ENCODE measurements at regions not wholly inside any gene's neighbourhood (a gene's known extent, or its start where the extent isn't known, plus 50 kb on each side); places are given as distances from the start of the nearest gene placed in this dataset.

GRCh38 chr4:158322109-158322508 is 111.8 kb downstream of the TMEM144 start:
- in situ Hi-C loops (cut with MboI) (no loop called here), intact Hi-C loops (cut with micrococcal nuclease; ENCODE audit: unreplicated experiment) (no loop called here)
- POLR2A ChIA-PET, result no interaction called here
- SMC1A ChIA-PET (ENCODE audit: uncharacterized antibody, unreplicated experiment), result interaction anchor here (1.0 kb wide), 1 partner anchor 359 kb away, joined by 4 read pairs; no protein-coding TSS in a partner anchor
- Histone ChIP-seq H4K20me1 (ENCODE audit: control insufficient read depth, insufficient read depth) (no peaks in the 10 kb centered on the region), H2AFZ (ENCODE audit: control insufficient read depth, low read depth, low read length) (no peak overlapping the region), H3K4me3 (no peak overlapping the region), H3K36me3 (ENCODE audit: control insufficient read depth in 2 of 2, insufficient read depth in 2 of 2, low read length in 1 of 2) (no peaks in the 10 kb centered on the region), H3K9ac (ENCODE audit: control insufficient read depth, insufficient read depth, low read length) (no peak overlapping the region), H3K4me2 (ENCODE audit: control insufficient read depth, insufficient read depth) (no peak overlapping the region), H3K9me3 (replicated peaks; ENCODE audit: control insufficient read depth, insufficient read depth, low read length) (no peaks in the 10 kb centered on the region), H3K79me2 (ENCODE audit: control insufficient read depth, insufficient read depth, low read length) (no peaks in the 10 kb centered on the region), H3K27me3 (replicated peaks in 1 of 2; ENCODE audit: control insufficient read depth in 2 of 2, insufficient read depth in 2 of 2, low read length in 1 of 2) (no peaks in the 10 kb centered on the region), H3K27ac (ENCODE audit: control insufficient read depth, insufficient read depth) (no peak overlapping the region), H3K4me1 (ENCODE audit: control insufficient read depth, insufficient read depth, low read length) (no peaks in the 10 kb centered on the region)
- ATAC-seq, result no peak
- no peak for FAIRE-seq
- BruUV-seq (replicated peaks), result no TSS peak
- TF ChIP-seq POLR2AphosphoS5 (IDR thresholded peaks at IDR 0.05; ENCODE audit: low read length), result no peak
- TF ChIP-seq SIN3A (IDR thresholded peaks at IDR 0.05; ENCODE audit: low read depth, low read length), result no peak
- TF ChIP-seq MTA3 (IDR thresholded peaks at IDR 0.05; ENCODE audit: borderline replicate concordance, low read length), result no peak
- TF ChIP-seq MYB (IDR thresholded peaks at IDR 0.05; ENCODE audit: borderline replicate concordance, low read depth, low read length), result no peak
- TF ChIP-seq TCF7 (IDR thresholded peaks at IDR 0.05; ENCODE audit: borderline replicate concordance), result no peak
- TF ChIP-seq PBX3 (IDR thresholded peaks at IDR 0.05; ENCODE audit: insufficient replicate concordance, low read depth, low read length), result no peak
- no peak for TF ChIP-seq CHD4 (IDR thresholded peaks at IDR 0.05)
- no peak for TF ChIP-seq RFX5 (IDR thresholded peaks at IDR 0.05; ENCODE audit: low read depth, low read length)
- no peak for TF ChIP-seq MAX (IDR thresholded peaks at IDR 0.05; ENCODE audit: low read depth, low read length)
- TF ChIP-seq PAX8 (IDR thresholded peaks at IDR 0.05), result no peak
- no peak for TF ChIP-seq RAD21 (IDR thresholded peaks at IDR 0.05; ENCODE audit: insufficient read depth, low read depth, low read length)
- no peak for TF ChIP-seq LARP7 (IDR thresholded peaks at IDR 0.05)
- no peak for TF ChIP-seq TBL1XR1 (IDR thresholded peaks at IDR 0.05; ENCODE audit: low read depth, low read length)
- TF ChIP-seq ZNF207 (IDR thresholded peaks at IDR 0.05; ENCODE audit: borderline replicate concordance), result no peak
- TF ChIP-seq ZNF592 (IDR thresholded peaks at IDR 0.05), result no peak
- TF ChIP-seq EZH2 (IDR thresholded peaks at IDR 0.05; ENCODE audit: borderline replicate concordance, control insufficient read depth, low read depth, low read length), result no peak
- no peak for DNase-seq (ENCODE audit: low read depth, low spot score)
- RAD21 ChIA-PET (ENCODE audit: unreplicated experiment), result no interaction called here
- WGBS (ENCODE audit: insufficient coverage, insufficient replicate concordance, low lambda C conversion rate, missing lambda C conversion rate), result 0% methylated on average over 1 of the region's 1 CpG
- CTCF ChIA-PET, result interaction anchor here (0.9 kb wide), 2 partner anchors 10 to 13 kb away, joined by 3 read pairs; no protein-coding TSS in a partner anchor

Data from GM12878 (cell line).